SU-DHL-6 (cell line): ENCODE measurements at regions not wholly inside any gene's neighbourhood (a gene's known extent, or its start where the extent isn't known, plus 50 kb on each side); places are given as distances from the start of the nearest gene placed in this dataset.

Experiments
- CTCF ChIP-seq: fragments of 200-600 bp; sonication (generic); IDR thresholded peaks from one replicate; pipeline ENCODE4 v1.5.1; 2017; ENCODE audit warnings: antibody characterized with exemption, mild to moderate bottlenecking, low read length, moderate library complexity; ENCODE audit not compliant: insufficient read depth, poor library complexity, severe bottlenecking
- EZH2phosphoT487 ChIP-seq: fragments of 200-600 bp; sonication (generic), shearing (Covaris generic); conservative IDR thresholded peaks from 2 replicates; pipeline ENCODE4 v1.6.1; 2018; ENCODE audit warnings: mild to moderate bottlenecking, antibody characterized with exemption, low read length, moderate library complexity, mixed read lengths

GRCh38 chr10:78689584-78689935 is 379.2 kb upstream of the ZMIZ1 start:
- no peak for TF ChIP-seq CTCF
- TF ChIP-seq EZH2phosphoT487 = no peak
